ENCODE measurements at regions not wholly inside any gene's neighbourhood (a gene's known extent, or its start where the extent isn't known, plus 50 kb on each side); places are given as distances from the start of the nearest gene placed in this dataset.

- DNase-seq (ENCODE audit: low read depth): no peak
Measured at GRCh38 chr4:129420637-129421036, 324.7 kb downstream of the C4orf33 start.

- DNase-seq (ENCODE audit: low read depth): no peak
Measured at GRCh38 chr4:129422277-129422676, 326.3 kb downstream of the C4orf33 start.

- no peak for DNase-seq (ENCODE audit: low read depth)
Measured at GRCh38 chr4:129428454-129428853, 332.5 kb downstream of the C4orf33 start.

- no peak for DNase-seq (ENCODE audit: low read depth)
Measured at GRCh38 chr4:129429581-129430320, 333.8 kb downstream of the C4orf33 start.

GRCh38 chr4:129437347-129437746, 341.4 kb downstream of the C4orf33 start:
- DNase-seq (ENCODE audit: low read depth): no peak

GRCh38 chr4:129438456-129438981, 342.6 kb downstream of the C4orf33 start:
- DNase-seq (ENCODE audit: low read depth): no peak

GRCh38 chr4:129446074-129446473, 350.1 kb downstream of the C4orf33 start:
- DNase-seq (ENCODE audit: low read depth): no peak

- DNase-seq (ENCODE audit: low read depth): no peak
Measured at GRCh38 chr4:129453524-129454200, 357.7 kb downstream of the C4orf33 start.

GRCh38 chr4:129455482-129455881, 359.5 kb downstream of the C4orf33 start:
- DNase-seq (ENCODE audit: low read depth): no peak

- DNase-seq (ENCODE audit: low read depth): no peak
Measured at GRCh38 chr4:129468624-129469023, 372.7 kb downstream of the C4orf33 start.

GRCh38 chr4:129474698-129475097, 378.7 kb downstream of the C4orf33 start:
- no peak for DNase-seq (ENCODE audit: low read depth)

GRCh38 chr4:129481107-129481506, 385.2 kb downstream of the C4orf33 start:
- DNase-seq (ENCODE audit: low read depth): no peak

GRCh38 chr4:129488427-129488826, 392.5 kb downstream of the C4orf33 start:
- DNase-seq (ENCODE audit: low read depth): no peak

GRCh38 chr4:129490516-129490915, 394.6 kb downstream of the C4orf33 start:
- no peak for DNase-seq (ENCODE audit: low read depth)

GRCh38 chr4:129498626-129499025, 402.7 kb downstream of the C4orf33 start:
- DNase-seq (ENCODE audit: low read depth): no peak

GRCh38 chr4:129514852-129515251, 418.9 kb downstream of the C4orf33 start:
- no peak for DNase-seq (ENCODE audit: low read depth)

- no peak for DNase-seq (ENCODE audit: low read depth)
Measured at GRCh38 chr4:129515356-129515755, 419.4 kb downstream of the C4orf33 start.

- DNase-seq (ENCODE audit: low read depth): no peak
Measured at GRCh38 chr4:129526812-129527211, 430.9 kb downstream of the C4orf33 start.

GRCh38 chr4:129531253-129531652, 435.3 kb downstream of the C4orf33 start:
- DNase-seq (ENCODE audit: low read depth): no peak

GRCh38 chr4:129532573-129532972, 436.6 kb downstream of the C4orf33 start:
- no peak for DNase-seq (ENCODE audit: low read depth)

GRCh38 chr4:129543299-129543698, 447.3 kb downstream of the C4orf33 start:
- no peak for DNase-seq (ENCODE audit: low read depth)

GRCh38 chr4:129545599-129546278, 449.8 kb downstream of the C4orf33 start:
- no peak for DNase-seq (ENCODE audit: low read depth)

- DNase-seq (ENCODE audit: low read depth): no peak
Measured at GRCh38 chr4:129546531-129546930, 450.6 kb downstream of the C4orf33 start.

Data from GM04503 (cell line).